Prostate gland (tissue), 2 donors: ENCODE measurements at regions not wholly inside any gene's neighbourhood (a gene's known extent, or its start where the extent isn't known, plus 50 kb on each side); places are given as distances from the start of the nearest gene placed in this dataset.
"Not testable (repeated sequence)": the region's sequence is repeated elsewhere in the genome, so short reads cannot be mapped to it uniquely, and the experiment has no call there.

ENCODE experiments used
- DNase-seq: peaks from one replicate; pipeline ENCODE4 v3.0.0-alpha.2; 2019; ENCODE audit warnings: low spot score
- H3K27ac ChIP-seq, 2 donors: fragments of 200-600 bp; sonication (generic); 2 replicates each; pipeline ENCODE4 v1.5.1; 2017 to 2019
- H3K27me3 ChIP-seq: fragments of 200-600 bp; sonication (generic); replicated peaks from 2 replicates; pipeline ENCODE4 v1.5.1; 2019; ENCODE audit not compliant: insufficient read depth
- H3K36me3 ChIP-seq, 2 donors: fragments of 200-600 bp; sonication (generic); 1 replicate in 1 of 2; 2 replicates in 1 of 2; pipeline versions ENCODE4 v1.5.1 to v1.8.1; 2017 to 2019
- H3K4me1 ChIP-seq: fragments of 200-600 bp; sonication (generic); replicated peaks from 2 replicates; pipeline ENCODE4 v1.5.1; 2019
- H3K4me3 ChIP-seq, 2 donors: fragments of 200-600 bp; sonication (generic); 2 replicates each; pipeline ENCODE4 v1.5.1; 2017 to 2019
- H3K9me3 ChIP-seq: fragments of 200-600 bp; sonication (generic); 2 replicates; pipeline ENCODE4 v1.5.1; 2017
- CTCF ChIP-seq, 4 experiments: fragments of 200-600 bp in 2 of 4; fragments of 450-650 bp in 2 of 4; sonication (generic) in 2 of 4; IDR thresholded peaks; 1 replicate in 3 of 4; 2 replicates in 1 of 4; pipeline ENCODE4 v1.5.1; 2016 to 2019; ENCODE audit warnings: antibody characterized with exemption in 4 of 4, mild to moderate bottlenecking in 2 of 4, moderate library complexity in 2 of 4
- POLR2A ChIP-seq: fragments of 450-650 bp; IDR thresholded peaks from one replicate; pipeline ENCODE4 v1.6.1; 2016; ENCODE audit warnings: antibody characterized with exemption, mild to moderate bottlenecking
- POLR2AphosphoS5 ChIP-seq: sonication (generic); formaldehyde crosslinking; IDR thresholded peaks from one replicate; pipeline ENCODE4 v1.6.1; 2017; ENCODE audit warnings: antibody characterized with exemption
- WGBS: methylation state at CpG from one replicate; pipeline ENCODE4 v1.1.5; 2018; 5-methylcytosine and 5-hydroxymethylcytosine counted together
- intact Hi-C: fragments of 100-400 bp; cut with DNase I; formaldehyde crosslinking; loops from one replicate; pipeline ENCODE4 v1.14.2; 2022

GRCh38 chr2:241984271-241984655, 114.7 kb downstream of the RTP5 start:
- intact Hi-C loops, result no loop called here
- DNase-seq, result no peak
- no peak overlapping the region for H3K27ac ChIP-seq
- 74% methylated on average over 12 of the region's 12 CpGs for WGBS
- no peaks in the 10 kb centered on the region for H3K27me3 ChIP-seq
- TF ChIP-seq CTCF (IDR thresholded peaks at IDR 0.05) (no peak), POLR2AphosphoS5 (no peak), POLR2A (no peak)
- no peaks in the 10 kb centered on the region for H3K36me3 ChIP-seq
- no peaks in the 10 kb centered on the region for H3K4me1 ChIP-seq
- no peak overlapping the region for H3K4me3 ChIP-seq
- no peaks in the 10 kb centered on the region for H3K9me3 ChIP-seq

- TF ChIP-seq POLR2AphosphoS5, result no peak
- Histone ChIP-seq H3K4me1 (no peaks in the 10 kb centered on the region), H3K27me3 (no peaks in the 10 kb centered on the region), H3K4me3 (no peak overlapping the region), H3K9me3 (no peaks in the 10 kb centered on the region), H3K27ac (no peak overlapping the region), H3K36me3 (no peaks in the 10 kb centered on the region)
- no peak for DNase-seq
- 81% methylated on average over 6 of the region's 6 CpGs for WGBS
- intact Hi-C loops, result no loop called here
Observed at GRCh38 chr2:241984658-241985057, 115.1 kb downstream of the RTP5 start.

- H3K27me3 ChIP-seq, H3K36me3 ChIP-seq, H3K9me3 ChIP-seq, H3K4me1 ChIP-seq, H3K27ac ChIP-seq, intact Hi-C loops, H3K4me3 ChIP-seq, DNase-seq: not testable (repeated sequence)
- 91% methylated on average over 46 of the region's 46 CpGs for WGBS
Observed at GRCh38 chr2:241985161-241985985, 115.8 kb downstream of the RTP5 start.

GRCh38 chr2:241985986-241986329, 116.4 kb downstream of the RTP5 start:
- intact Hi-C loops, result no loop called here
- no peak for DNase-seq
- 70% methylated on average over 5 of the region's 5 CpGs for WGBS
- no peaks in the 10 kb centered on the region for H3K9me3 ChIP-seq
- TF ChIP-seq CTCF (IDR thresholded peaks at IDR 0.05), result no peak
- H3K27ac ChIP-seq, result no peak overlapping the region
- no peak overlapping the region for H3K4me3 ChIP-seq
- no peaks in the 10 kb centered on the region for H3K4me1 ChIP-seq
- H3K36me3 ChIP-seq, result no peaks in the 10 kb centered on the region
- H3K27me3 ChIP-seq, result no peaks in the 10 kb centered on the region

- H3K36me3 ChIP-seq, result no peaks in the 10 kb centered on the region
- no peaks in the 10 kb centered on the region for H3K27me3 ChIP-seq
- no peak for TF ChIP-seq CTCF (IDR thresholded peaks at IDR 0.05)
- TF ChIP-seq POLR2AphosphoS5, result no peak
- no peak for TF ChIP-seq POLR2A
- no peak overlapping the region for H3K4me3 ChIP-seq
- no peaks in the 10 kb centered on the region for H3K4me1 ChIP-seq
- intact Hi-C loops, result no loop called here
- no peak overlapping the region for H3K27ac ChIP-seq
- no peak for DNase-seq
- no peaks in the 10 kb centered on the region for H3K9me3 ChIP-seq
- 85% methylated on average over 43 of the region's 43 CpGs for WGBS
Observed at GRCh38 chr2:241986836-241987641, 117.5 kb downstream of the RTP5 start.

- Histone ChIP-seq H3K9me3 (no peaks in the 10 kb centered on the region), H3K27ac (no peak overlapping the region), H3K4me3 (no peak overlapping the region), H3K36me3 (no peaks in the 10 kb centered on the region), H3K27me3 (no peaks in the 10 kb centered on the region), H3K4me1 (no peaks in the 10 kb centered on the region)
- TF ChIP-seq CTCF (IDR thresholded peaks at IDR 0.05) (no peak), POLR2AphosphoS5 (no peak), POLR2A (no peak)
- intact Hi-C loops, result no loop called here
- DNase-seq, result no peak
- 95% methylated on average over 24 of the region's 24 CpGs for WGBS
Observed at GRCh38 chr2:241987726-241988125, 118.2 kb downstream of the RTP5 start.
